IPS-NIHi11 (cell line): ENCODE measurements at regions not wholly inside any gene's neighbourhood (a gene's known extent, or its start where the extent isn't known, plus 50 kb on each side); places are given as distances from the start of the nearest gene placed in this dataset.

Experiments used
- DNase-seq: peaks from one replicate; pipeline ENCODE4 v3.0.0; 2012; ENCODE audit warnings: mixed read lengths, low spot score

- DNase-seq: no peak
These were observed 91.3 kb downstream of the DHCR7 start for GRCh38 chr11:71356904-71357303.

- no peak for DNase-seq
These were observed 91.8 kb downstream of the DHCR7 start for GRCh38 chr11:71356280-71356876.

GRCh38 chr11:71355281-71355680 lies 92.9 kb downstream of the DHCR7 start:
- DNase-seq: no peak

GRCh38 chr11:71354394-71355105 lies 93.6 kb downstream of the DHCR7 start:
- DNase-seq: no peak

GRCh38 chr11:71352748-71353147 lies 95.4 kb downstream of the DHCR7 start:
- no peak for DNase-seq

- DNase-seq: no peak
These were observed 96.0 kb downstream of the DHCR7 start for GRCh38 chr11:71352226-71352625.

GRCh38 chr11:71349627-71350026 lies 97.2 kb upstream of the SHANK2 start:
- DNase-seq: no peak

- no peak for DNase-seq
These were observed 91.5 kb upstream of the SHANK2 start for GRCh38 chr11:71343828-71344400.

GRCh38 chr11:71342951-71343827 lies 90.8 kb upstream of the SHANK2 start:
- DNase-seq: peak; percentile 91

GRCh38 chr11:71342116-71342515 lies 89.7 kb upstream of the SHANK2 start:
- no peak for DNase-seq

- DNase-seq: no peak
These were observed 89.2 kb upstream of the SHANK2 start for GRCh38 chr11:71341596-71341995.

- DNase-seq: no peak
These were observed 88.8 kb upstream of the SHANK2 start for GRCh38 chr11:71341173-71341572.

- DNase-seq: no peak
These were observed 87.8 kb upstream of the SHANK2 start for GRCh38 chr11:71340086-71340606.

- no peak for DNase-seq
These were observed 87.1 kb upstream of the SHANK2 start for GRCh38 chr11:71339396-71339881.

- DNase-seq: no peak
These were observed 86.5 kb upstream of the SHANK2 start for GRCh38 chr11:71338801-71339395.

GRCh38 chr11:71336996-71337754 lies 84.8 kb upstream of the SHANK2 start:
- DNase-seq: no peak

- no peak for DNase-seq
These were observed 84.0 kb upstream of the SHANK2 start for GRCh38 chr11:71336176-71336995.

- DNase-seq: no peak
These were observed 83.0 kb upstream of the SHANK2 start for GRCh38 chr11:71335371-71335770.

- no peak for DNase-seq
These were observed 81.8 kb upstream of the SHANK2 start for GRCh38 chr11:71334191-71334590.

- no peak for DNase-seq
These were observed 81.1 kb upstream of the SHANK2 start for GRCh38 chr11:71333473-71333872.
